Thyroid gland (tissue), 4 donors: ENCODE measurements at regions not wholly inside any gene's neighbourhood (a gene's known extent, or its start where the extent isn't known, plus 50 kb on each side); places are given as distances from the start of the nearest gene placed in this dataset.

Experiments used
- CTCF ChIP-seq, 6 experiments: fragments of 200-600 bp in 3 of 6; fragments of 450-650 bp in 3 of 6; sonication (generic) in 3 of 6; IDR thresholded peaks; one replicate each; pipeline ENCODE4 v1.5.1; 2016 to 2019; ENCODE audit warnings: antibody characterized with exemption in 6 of 6, mild to moderate bottlenecking in 2 of 6, inconsistent platforms in 1 of 6, moderate library complexity in 1 of 6
- POLR2A ChIP-seq, 2 donors: fragments of 450-650 bp; IDR thresholded peaks; one replicate each; pipeline ENCODE4 v1.6.1; 2017; ENCODE audit warnings: antibody characterized with exemption in 2 of 2, mild to moderate bottlenecking in 2 of 2, moderate library complexity in 1 of 2

- no peak for TF ChIP-seq CTCF (IDR thresholded peaks at IDR 0.05)
- no peak for TF ChIP-seq POLR2A (IDR thresholded peaks at IDR 0.05)
Observed at GRCh38 chr4:156481845-156482244, 489.8 kb downstream of the PDGFC start.
